ENCODE measurements at regions not wholly inside any gene's neighbourhood (a gene's known extent, or its start where the extent isn't known, plus 50 kb on each side); places are given as distances from the start of the nearest gene placed in this dataset.

GRCh38 chr2:58447586-58447985 is 206.5 kb upstream of the FANCL start (continued):
- TF ChIP-seq E2F6 (IDR thresholded peaks at IDR 0.05) (no peak), HDAC2 (IDR thresholded peaks at IDR 0.05; ENCODE audit: borderline replicate concordance in 1 of 2, low read depth in 2 of 2, low read length in 2 of 2) (no peak)
